GM19372 (cell line): ENCODE measurements at regions not wholly inside any gene's neighbourhood (a gene's known extent, or its start where the extent isn't known, plus 50 kb on each side); places are given as distances from the start of the nearest gene placed in this dataset.

Experiments used
- ATAC-seq: cut with Tn5 transposase; IDR thresholded peaks from one replicate; pipeline ENCODE4 v1.9.1; 2021; ENCODE audit warnings: mild to moderate bottlenecking, low read depth, moderate library complexity; ENCODE audit not compliant: unreplicated experiment

DNA sequence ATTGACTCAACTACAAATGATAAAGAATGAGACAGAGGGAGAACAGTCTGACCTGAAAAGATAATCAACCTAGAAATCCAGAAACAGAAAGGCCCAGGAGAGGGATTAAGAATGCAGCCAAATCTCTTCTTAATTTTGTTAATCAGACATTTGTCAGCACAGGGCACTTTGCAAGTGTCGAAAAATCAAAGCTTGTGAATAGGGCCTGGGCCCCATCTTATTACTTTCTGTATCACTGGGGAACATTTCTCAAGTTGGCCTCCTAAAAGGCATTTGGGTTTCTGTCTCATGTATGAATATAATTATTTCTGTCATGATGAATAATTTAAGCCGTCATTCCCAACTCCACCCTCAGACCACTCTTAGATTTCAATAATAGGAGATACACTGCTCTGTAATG, 308.4 kb upstream of the PRKCQ start:
- no peak for ATAC-seq

DNA sequence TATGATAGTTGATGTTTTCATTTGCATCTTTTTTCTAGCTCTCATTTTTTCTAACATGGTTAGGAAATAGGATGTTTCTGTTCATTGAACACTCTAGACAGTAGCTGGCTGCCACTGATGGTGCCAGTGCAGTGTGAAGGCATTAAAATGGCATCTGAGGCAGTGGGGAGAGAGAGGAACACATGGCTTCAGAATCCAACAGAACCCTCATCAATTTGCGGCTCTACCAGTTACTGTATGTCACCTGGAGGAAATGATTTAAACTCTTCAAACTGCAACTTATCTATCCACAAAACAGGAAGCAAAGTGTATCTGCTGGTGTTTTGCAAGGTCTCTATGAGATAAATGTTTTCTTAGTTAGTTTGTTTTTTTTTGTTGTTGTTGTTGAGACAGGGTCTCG, 305.2 kb upstream of the PRKCQ start:
- ATAC-seq, result no peak

DNA sequence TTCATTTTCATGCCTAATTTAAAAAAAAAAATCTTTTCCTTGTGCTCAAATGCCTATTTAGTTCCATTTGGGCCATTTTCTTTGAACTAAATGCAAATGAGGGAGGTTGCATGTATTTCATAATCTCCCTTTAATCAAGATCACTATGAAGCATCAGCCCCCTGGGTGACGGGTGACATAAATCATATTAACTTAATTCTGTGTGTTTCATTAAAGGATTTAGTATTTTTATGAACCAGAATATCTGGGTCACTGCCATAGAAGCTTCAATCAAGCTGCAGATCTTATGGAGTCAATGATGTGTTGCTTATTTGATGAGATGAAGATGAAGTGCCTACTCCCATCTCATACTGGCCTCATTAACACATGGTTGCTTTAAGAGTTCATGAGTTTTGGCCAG, 301.9 kb upstream of the PRKCQ start:
- no peak for ATAC-seq

DNA sequence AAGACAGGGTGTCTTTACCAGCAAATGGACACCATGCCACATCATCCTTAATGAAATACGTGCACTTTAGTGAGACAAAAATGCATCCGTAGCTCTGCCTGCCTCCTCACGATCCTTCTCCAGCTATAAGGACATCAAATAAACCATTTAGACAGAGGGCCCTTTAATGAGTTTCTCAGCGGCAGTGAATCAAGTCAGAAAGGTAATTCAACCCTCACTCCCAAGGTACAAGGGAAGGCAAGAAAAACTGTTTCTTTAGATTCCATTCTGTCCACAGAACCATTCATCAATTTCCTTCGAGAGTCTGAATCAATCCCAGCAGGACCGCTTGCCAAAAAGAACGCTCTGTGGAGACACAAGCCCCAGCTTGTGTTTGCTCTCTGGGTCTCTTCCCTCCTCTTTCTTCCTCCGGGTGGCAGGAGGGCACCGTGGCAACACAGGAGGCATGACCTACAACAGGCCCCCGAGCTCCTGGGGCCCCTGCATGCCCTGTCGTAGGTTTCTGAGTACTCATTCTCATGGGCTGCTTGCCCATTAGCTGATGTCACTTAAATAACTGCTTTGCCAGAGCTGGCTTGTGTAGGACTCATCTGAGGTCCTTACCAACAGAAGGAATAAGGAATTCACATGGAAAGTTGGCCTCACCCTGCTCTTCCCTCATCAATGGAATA, 297.8 kb upstream of the PRKCQ start:
- ATAC-seq, result no peak

DNA sequence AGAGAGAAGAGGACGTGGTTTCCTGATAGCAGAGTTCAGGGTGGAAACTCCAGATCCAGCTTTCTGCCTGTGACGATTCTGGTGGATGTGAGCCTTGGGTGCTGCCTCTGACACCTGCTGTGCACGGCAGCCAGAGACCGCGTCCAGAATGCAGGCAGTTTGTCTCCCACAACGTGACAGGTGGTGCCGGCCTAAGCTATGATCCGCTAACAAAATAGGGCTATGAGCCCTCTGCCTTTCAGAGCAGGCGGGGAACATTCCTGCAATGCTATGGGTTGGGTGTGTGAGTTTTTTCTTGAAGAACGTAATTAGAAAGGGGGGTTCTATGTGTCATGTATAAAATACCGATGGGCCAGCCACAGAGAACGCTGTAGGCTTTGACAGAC, 297.3 kb upstream of the PRKCQ start:
- no peak for ATAC-seq

DNA sequence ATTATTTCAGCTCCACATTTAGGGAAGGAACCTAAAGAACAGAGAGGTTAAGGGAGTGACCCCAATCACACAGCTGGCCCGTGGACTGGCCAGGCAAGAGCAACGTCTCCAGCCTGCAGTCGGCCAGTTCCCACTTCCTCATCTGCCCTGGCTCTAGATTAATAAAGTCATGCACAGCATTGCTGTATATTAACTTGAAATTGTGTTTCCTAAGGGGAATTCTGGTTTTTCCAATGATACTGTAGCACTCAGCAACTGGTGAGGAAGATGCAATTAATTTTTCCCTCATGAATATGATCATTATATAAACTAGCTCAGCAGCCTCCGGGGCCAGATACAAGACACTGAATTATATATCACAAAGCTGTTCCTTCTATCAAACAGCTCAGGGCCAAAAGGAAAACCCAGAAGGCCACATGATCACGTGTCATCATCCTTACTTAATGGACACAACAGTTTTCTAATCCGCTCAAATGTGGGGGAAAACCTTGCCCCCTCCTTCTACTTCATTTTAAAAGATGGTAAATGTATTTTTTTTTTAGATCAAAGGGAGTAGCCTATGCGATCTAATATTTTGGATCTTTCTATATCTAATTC, 295.3 kb upstream of the PRKCQ start:
- ATAC-seq, result no peak

DNA sequence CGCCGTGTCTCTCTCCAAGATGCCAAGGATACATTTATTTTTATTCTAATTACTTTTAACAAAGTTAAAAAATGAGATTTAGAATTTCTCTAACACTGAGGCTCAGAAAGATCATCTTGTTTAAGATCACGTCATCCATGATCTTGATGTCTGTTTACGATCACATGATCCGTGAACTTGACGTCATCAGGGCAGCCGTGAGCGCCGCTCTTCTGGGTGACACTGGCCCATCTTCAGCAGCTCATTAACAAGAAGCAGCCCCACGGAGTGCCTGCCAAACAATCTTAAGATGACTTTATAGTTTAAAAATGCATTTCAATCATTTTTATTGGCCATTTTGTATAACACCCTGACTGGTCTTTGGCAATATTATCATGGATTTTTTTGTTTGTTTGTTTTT, 291.1 kb upstream of the PRKCQ start:
- no peak for ATAC-seq

DNA sequence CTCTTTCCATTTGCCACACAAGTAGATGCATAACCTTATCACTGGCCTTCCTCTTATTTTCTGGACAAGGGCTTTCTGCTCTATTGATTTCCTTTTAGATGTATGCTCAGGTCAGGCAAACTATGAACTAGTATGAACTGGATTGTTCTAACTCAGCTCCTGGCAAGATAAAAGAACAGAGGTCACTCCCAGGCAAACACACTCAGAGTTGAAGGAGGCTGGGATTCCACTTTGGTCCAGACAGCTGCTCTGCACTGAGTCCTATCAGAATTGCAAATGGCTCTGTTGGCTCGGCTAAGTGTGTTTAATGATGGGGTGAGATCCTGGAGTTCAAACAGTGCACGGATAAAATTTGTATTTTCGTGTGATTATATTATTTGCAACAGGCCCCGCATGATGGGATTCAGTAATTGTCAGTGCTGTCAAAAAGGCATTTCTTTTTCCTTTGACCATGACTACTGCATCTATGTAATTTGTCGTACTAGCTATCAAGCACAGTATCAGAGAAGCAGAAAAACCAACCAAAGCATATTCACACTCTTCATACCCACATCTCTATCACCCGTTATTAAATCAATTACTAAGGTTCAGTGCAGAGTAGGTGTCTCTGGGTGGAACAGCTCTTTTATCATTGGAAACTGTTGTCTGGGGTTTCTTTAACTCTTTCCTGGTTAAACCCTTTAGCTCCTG, 288.1 kb upstream of the PRKCQ start:
- ATAC-seq, result no peak

DNA sequence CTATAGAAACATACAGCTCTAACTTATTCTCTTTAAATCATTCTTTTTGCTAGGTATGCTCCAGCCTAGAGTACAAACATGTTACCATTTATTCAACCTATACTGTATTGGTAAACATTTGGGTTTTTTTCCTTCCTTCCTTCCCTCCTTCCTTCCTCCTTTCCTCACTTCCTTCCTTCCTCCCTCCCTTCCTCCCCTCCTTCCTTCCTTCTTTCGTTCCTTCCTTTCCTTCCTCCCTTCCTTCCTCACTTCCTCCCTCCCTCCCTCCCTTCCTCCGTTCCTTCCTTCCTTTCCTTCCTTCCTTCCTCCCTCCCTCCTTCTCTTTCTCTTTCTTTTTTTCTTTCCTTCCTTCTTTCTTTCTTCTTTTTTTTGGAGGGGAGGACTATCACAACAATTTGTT, 286.7 kb upstream of the PRKCQ start:
- no peak for ATAC-seq

DNA sequence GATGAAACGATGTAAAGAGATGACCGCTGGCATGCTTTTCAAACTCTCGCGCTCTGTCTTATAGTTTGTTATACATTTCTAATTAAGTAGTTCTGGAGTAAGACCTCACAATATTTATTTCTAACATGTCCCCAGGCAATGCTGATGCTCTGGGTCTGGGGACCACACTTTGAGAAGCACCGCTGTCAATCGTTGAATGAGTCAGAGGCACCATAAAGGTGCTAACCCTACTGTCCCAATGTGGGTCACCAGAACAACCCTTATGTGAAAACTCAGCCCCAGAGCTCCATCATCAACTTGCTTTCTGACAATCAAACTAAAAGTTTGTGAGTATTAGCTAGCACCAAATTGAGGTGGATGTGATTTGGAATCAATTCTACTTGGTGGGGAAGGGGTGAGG, 284.1 kb upstream of the PRKCQ start:
- ATAC-seq, result no peak

DNA sequence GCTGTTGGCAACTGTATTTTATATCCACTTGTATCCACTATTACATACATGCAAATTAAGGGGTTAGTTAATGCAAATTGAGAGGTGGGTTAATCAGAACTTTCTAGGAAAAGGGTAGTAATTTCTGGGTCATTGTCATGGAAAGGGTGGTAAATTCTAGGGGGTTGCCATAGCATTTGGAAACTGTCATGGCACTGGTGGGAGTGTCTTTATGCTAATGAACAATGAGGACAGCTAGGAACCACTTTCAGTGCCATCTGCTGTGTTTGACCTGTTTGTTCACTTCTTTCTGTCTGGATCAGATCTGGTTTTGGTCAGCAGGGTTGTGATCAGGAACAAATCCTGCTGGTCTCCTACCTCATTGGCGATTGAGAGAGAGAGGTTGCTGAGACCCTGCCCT, 283.3 kb upstream of the PRKCQ start:
- no peak for ATAC-seq

DNA sequence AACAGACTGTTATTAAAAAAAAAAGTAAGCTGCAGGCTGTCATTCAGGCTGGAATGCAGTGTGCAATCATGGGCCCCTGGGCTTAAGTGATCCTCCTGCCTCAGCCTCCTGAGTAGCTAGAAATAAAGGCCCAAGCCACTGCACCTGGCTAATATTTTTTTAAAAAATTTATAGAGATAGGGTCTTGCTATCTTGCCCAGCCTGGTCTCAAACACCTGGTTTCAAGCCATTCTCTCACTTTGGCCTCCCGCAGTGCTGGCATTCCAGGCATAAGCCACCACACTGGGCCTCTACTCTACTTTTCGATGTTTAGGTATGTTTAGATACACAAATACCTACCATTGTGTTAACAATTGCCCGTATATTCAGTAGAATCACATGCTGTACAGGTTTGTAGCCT, 270.4 kb upstream of the PRKCQ start:
- no peak for ATAC-seq

DNA sequence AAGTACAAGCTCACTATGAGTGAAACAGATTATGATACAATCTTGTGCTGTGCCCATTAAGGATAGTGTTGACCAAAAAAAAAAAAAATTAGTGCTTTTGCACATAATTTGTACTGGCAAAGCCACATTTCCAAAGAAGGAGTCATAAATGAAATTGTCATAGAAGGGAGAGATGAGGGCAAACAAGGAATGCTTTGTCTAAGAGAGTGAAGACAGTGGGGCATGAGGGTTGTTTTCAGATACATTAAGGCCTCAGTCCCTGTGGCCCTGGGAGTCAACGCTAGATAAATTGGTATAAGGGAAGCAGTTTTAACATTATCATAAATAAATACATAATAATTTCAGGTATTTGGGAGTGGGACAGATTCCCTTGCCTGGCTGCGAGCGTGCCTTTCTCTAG, 267.5 kb upstream of the PRKCQ start:
- ATAC-seq, result no peak

DNA sequence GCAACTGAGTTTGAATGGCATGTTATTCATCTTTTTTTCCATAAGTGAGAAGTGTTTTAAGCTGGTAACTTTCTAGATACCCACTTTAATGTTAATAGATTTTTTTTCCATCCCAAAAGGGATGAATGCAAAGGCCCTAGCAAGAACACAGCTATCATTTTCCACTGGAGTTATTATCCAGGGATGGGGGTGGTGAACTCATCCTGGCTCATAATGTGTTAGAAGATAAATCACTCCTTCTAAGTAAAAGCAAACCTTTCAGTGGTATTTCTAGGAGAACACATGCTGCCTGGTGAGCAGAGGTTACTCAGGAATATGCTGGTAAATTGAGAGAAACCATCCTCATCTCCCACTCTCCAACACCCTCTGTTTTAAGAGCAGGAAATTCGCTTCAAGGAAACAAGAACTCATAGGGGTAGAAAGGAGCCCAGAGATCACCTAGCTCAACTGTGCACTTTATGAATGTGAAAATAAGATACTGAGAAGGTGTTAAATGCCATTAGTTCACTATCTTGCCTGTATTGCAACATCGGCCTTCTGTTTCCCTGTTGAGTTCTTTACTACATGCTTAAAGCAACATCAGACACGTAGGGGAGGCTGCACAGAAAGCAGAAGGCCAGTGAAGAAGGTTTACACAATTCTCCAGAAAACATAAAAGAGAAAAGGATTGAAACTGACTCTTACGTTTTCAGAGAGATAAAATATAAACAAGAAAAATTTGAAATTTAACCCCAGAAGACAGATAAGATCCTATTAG, 264.0 kb upstream of the PRKCQ start:
- no peak for ATAC-seq

DNA sequence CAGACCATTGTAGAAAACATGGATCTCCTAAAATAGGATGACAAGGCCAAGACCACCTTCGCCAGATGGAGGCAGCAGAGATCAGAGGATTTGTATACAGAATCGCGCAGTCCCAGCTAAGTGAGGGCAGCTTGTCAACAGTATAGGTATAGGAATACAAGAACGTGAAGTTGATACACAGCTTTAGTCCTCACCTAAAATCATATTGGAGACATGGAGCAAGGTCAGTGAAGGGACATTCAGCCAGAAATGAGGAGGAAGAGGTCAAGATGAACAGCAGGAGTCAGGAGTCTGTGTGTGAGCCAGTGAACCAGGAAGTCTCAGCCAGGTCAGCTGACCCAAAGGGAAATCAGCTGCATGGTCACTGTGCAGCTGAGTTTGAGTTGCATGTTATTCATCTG, 263.4 kb upstream of the PRKCQ start:
- no peak for ATAC-seq

DNA sequence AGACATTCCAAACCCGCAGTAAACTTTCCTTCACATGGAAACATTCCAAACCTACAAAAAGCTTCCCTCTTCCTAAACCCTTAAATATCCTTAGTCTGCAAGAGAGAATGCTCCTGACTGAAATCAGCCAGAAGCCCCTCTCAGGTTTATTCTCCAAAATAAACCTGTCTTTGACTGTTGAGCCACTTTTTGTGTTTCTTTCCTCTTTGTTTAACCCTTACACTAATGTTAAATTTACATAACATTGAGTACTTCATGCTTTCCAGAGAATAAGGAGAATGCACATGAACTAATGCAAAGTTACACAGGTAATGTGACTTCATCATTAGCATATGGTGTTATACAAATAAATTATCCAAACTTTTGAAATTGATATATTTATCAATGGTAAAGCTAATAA, 262.6 kb upstream of the PRKCQ start:
- no peak for ATAC-seq

DNA sequence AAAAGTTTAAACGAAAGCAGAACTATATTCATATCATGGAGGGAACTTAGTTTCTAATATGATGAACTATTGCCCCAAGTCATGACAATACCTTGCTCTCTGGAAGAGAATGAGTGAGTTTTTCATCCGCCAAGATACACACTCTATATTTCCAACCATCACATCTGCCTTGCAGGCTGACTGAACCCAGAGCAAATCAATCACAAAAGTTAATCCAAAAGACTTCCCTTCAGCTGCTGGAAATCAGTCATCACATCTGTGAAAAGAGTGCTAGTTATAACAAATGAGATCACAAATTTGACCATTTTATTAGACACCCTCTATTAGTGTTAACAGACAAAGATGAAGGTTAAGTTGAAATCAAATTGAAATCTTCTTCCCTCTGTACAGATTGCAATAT, 261.7 kb upstream of the PRKCQ start:
- no peak for ATAC-seq

DNA sequence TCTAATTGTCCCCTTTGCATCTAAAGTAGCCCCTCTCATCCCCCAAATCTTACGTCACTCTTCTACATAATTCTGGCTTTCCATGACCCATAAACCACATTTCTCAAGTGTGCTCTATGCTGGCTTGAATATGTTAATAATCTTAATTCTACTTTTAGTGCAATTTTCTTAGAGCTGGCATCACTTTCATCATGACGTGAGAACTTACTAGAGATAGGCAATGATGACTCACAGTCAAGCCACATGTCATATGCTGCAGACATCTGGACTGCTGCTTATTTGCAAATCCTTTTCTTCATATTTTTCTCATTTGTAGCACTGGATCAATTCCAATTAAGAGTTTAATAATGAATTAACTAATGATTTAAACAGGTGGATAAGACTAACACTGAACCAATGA, 260.7 kb upstream of the PRKCQ start:
- ATAC-seq, result no peak

DNA sequence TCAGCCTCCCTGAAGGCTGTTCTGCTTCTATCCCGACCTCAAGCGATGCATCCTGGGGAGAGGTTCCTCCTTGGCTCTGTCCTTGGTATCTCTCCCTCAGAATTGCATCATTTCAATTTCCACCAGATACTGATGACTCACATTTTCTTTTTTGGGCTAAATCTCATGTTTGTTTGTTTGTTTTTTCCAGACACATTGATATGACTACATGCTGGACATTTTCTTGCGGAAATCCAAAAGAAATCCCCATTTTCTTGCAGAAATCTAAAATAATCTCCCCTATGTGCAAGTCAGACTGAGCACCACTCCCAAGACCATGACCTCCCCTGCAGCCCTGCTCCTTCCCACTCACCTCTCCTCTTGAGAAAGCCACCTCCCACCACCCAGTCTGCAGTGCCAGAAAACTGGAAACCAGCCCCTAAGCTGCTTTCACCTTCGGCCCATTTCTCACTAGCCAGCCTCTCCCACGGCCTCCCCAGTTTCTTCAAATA, 260.2 kb upstream of the PRKCQ start:
- ATAC-seq, result no peak

DNA sequence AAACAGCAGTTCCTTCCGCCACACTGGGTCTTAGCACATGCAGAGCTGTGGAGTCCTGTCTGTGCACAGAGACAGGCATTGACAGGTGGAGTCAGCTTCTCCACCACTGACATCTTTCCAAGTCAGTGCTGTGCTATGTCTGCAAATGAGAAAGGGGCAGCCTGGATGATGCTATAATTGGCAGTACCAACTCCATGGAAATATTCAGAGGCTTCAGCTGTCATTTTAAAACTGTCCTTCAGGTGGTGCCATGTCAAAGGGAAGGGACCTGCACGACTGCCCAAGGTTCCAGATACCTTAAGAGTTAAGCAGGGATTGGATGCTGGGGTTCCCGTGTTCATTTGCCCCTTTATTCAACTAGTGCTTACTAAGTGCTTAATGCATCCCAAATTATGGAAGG, 258.0 kb upstream of the PRKCQ start:
- no peak for ATAC-seq

DNA sequence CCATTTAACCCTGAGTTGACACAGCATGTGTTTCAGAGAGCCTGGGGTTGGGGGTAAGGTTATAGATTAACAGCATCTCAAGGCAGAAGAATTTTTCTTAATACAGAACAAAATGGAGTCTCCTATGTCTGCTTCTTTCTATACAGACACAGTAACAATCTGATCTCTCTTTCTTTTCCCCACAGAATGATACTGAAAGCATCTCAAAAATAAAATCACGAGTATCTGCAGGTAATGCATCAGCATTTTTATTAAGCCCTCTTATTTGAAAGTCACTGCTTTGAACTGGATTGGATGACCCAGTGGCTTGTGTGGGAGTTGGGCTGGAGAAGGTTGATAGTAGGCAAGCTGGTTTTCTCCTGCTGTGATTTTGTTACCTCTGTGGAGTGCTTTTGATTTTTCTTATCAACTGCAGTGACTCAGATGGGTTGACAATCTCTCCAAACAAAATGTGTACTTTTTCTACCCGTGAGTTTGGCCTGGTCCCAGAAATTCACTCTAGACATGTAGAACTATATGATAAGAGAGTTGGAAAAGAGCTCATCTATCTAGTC, 253.5 kb upstream of the PRKCQ start:
- ATAC-seq, result no peak
